GM23338 (cell line): ENCODE measurements at regions not wholly inside any gene's neighbourhood (a gene's known extent, or its start where the extent isn't known, plus 50 kb on each side); places are given as distances from the start of the nearest gene placed in this dataset.

Experiments used
- CREB1 ChIP-seq: fragments of 250-450 bp; sonication (Bioruptor Pico); IDR thresholded peaks from 2 replicates; pipeline ENCODE4 v1.5.0; 2020; ENCODE audit warnings: low read depth, mild to moderate bottlenecking, moderate library complexity
- EZH2 ChIP-seq: fragments of 200-600 bp; sonication (generic); IDR thresholded peaks from one replicate; pipeline ENCODE4 v1.8.0; 2017; ENCODE audit warnings: antibody characterized with exemption, mild to moderate bottlenecking, low read depth; ENCODE audit not compliant: unreplicated experiment
- EZH2phosphoT487 ChIP-seq: fragments of 200-600 bp; sonication (generic); IDR thresholded peaks from one replicate; pipeline ENCODE4 v1.8.1; 2018; ENCODE audit warnings: antibody characterized with exemption; ENCODE audit not compliant: unreplicated experiment
- JUNB ChIP-seq: IDR thresholded peaks from one replicate; pipeline ENCODE4 v1.6.1; 2016; ENCODE audit warnings: antibody characterized with exemption; ENCODE audit not compliant: unreplicated experiment
- NANOG ChIP-seq: IDR thresholded peaks from 2 replicates; pipeline ENCODE4 v1.6.1; 2016; ENCODE audit warnings: antibody characterized with exemption, borderline replicate concordance
- POLR2AphosphoS5 ChIP-seq: IDR thresholded peaks from 2 replicates; pipeline ENCODE4 v1.6.1; 2016; ENCODE audit warnings: antibody characterized with exemption, low read depth
- STAT1 ChIP-seq: IDR thresholded peaks from one replicate; pipeline ENCODE4 v1.6.1; 2016; ENCODE audit warnings: antibody characterized with exemption; ENCODE audit not compliant: unreplicated experiment
- ZNF114 ChIP-seq: fragments of 250-450 bp; sonication (Bioruptor Pico); IDR thresholded peaks from 2 replicates; pipeline ENCODE4 v1.5.0; 2020; ENCODE audit warnings: mild to moderate bottlenecking, moderate library complexity
- ZNF331 ChIP-seq: fragments of 250-450 bp; sonication (Bioruptor Pico); IDR thresholded peaks from 2 replicates; pipeline ENCODE4 v1.5.0; 2020; ENCODE audit warnings: low read depth, mild to moderate bottlenecking, moderate library complexity
- TF ChIP-seq, protein P1 (sequence below), 2 experiments: fragments of 200-600 bp in 1 of 2; sonication (generic) in 1 of 2; conservative IDR thresholded peaks; 2 replicates each; pipeline versions ENCODE4 v1.5.1 to v1.6.1; 2016 to 2017; ENCODE audit warnings: antibody characterized with exemption in 2 of 2, low read depth in 2 of 2, mild to moderate bottlenecking in 2 of 2, moderate library complexity in 1 of 2
- TF ChIP-seq, protein P2 (sequence below): IDR thresholded peaks from one replicate; pipeline ENCODE4 v1.6.1; 2018; ENCODE audit warnings: antibody characterized with exemption; ENCODE audit not compliant: unreplicated experiment
- TF ChIP-seq, protein P3 (sequence below): IDR thresholded peaks from 2 replicates; pipeline ENCODE4 v1.6.1; 2016; ENCODE audit warnings: antibody characterized with exemption
- TF ChIP-seq, protein P4 (sequence below): fragments of 250-450 bp; sonication (Bioruptor Pico); IDR thresholded peaks from 2 replicates; pipeline ENCODE4 v1.5.0; 2020; ENCODE audit warnings: mild to moderate bottlenecking, moderate library complexity

DNA sequence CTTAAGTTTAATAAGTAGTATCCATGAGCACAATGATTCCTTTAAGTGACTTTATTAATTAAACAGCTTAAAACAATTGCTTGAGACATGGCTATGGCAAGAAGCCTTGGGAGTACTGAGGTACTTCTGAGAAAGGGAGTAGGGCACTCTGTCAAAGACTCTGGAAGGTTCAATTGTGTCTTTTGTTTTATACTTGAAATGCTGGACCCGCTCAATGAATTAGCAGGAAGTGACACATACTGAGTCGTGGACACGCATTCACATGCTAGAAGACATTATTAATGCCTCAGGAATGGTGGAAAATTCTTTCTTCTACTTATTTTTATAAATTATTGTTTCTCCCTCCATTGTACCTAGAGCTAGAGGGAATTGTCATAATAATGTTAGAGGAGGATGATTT is 347.3 kb upstream of the ZNF608 start:
- TF ChIP-seq POLR2AphosphoS5 (no peak), STAT1 (no peak), JUNB (no peak), EZH2phosphoT487 (no peak), EZH2 (no peak), ZNF114 (no peak), CREB1 (CRISPR knock-in tag) (no peak), ZNF331 (no peak), NANOG (no peak)
- TF ChIP-seq, protein P1, sequence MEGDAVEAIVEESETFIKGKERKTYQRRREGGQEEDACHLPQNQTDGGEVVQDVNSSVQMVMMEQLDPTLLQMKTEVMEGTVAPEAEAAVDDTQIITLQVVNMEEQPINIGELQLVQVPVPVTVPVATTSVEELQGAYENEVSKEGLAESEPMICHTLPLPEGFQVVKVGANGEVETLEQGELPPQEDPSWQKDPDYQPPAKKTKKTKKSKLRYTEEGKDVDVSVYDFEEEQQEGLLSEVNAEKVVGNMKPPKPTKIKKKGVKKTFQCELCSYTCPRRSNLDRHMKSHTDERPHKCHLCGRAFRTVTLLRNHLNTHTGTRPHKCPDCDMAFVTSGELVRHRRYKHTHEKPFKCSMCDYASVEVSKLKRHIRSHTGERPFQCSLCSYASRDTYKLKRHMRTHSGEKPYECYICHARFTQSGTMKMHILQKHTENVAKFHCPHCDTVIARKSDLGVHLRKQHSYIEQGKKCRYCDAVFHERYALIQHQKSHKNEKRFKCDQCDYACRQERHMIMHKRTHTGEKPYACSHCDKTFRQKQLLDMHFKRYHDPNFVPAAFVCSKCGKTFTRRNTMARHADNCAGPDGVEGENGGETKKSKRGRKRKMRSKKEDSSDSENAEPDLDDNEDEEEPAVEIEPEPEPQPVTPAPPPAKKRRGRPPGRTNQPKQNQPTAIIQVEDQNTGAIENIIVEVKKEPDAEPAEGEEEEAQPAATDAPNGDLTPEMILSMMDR (conservative IDR thresholded peaks at IDR 0.05; ENCODE audit: low read depth in 2 of 2) = no peak
- TF ChIP-seq, protein P2, sequence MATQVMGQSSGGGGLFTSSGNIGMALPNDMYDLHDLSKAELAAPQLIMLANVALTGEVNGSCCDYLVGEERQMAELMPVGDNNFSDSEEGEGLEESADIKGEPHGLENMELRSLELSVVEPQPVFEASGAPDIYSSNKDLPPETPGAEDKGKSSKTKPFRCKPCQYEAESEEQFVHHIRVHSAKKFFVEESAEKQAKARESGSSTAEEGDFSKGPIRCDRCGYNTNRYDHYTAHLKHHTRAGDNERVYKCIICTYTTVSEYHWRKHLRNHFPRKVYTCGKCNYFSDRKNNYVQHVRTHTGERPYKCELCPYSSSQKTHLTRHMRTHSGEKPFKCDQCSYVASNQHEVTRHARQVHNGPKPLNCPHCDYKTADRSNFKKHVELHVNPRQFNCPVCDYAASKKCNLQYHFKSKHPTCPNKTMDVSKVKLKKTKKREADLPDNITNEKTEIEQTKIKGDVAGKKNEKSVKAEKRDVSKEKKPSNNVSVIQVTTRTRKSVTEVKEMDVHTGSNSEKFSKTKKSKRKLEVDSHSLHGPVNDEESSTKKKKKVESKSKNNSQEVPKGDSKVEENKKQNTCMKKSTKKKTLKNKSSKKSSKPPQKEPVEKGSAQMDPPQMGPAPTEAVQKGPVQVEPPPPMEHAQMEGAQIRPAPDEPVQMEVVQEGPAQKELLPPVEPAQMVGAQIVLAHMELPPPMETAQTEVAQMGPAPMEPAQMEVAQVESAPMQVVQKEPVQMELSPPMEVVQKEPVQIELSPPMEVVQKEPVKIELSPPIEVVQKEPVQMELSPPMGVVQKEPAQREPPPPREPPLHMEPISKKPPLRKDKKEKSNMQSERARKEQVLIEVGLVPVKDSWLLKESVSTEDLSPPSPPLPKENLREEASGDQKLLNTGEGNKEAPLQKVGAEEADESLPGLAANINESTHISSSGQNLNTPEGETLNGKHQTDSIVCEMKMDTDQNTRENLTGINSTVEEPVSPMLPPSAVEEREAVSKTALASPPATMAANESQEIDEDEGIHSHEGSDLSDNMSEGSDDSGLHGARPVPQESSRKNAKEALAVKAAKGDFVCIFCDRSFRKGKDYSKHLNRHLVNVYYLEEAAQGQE = no peak
- TF ChIP-seq, protein P3, sequence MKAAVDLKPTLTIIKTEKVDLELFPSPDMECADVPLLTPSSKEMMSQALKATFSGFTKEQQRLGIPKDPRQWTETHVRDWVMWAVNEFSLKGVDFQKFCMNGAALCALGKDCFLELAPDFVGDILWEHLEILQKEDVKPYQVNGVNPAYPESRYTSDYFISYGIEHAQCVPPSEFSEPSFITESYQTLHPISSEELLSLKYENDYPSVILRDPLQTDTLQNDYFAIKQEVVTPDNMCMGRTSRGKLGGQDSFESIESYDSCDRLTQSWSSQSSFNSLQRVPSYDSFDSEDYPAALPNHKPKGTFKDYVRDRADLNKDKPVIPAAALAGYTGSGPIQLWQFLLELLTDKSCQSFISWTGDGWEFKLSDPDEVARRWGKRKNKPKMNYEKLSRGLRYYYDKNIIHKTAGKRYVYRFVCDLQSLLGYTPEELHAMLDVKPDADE = no peak
- TF ChIP-seq, protein P4, sequence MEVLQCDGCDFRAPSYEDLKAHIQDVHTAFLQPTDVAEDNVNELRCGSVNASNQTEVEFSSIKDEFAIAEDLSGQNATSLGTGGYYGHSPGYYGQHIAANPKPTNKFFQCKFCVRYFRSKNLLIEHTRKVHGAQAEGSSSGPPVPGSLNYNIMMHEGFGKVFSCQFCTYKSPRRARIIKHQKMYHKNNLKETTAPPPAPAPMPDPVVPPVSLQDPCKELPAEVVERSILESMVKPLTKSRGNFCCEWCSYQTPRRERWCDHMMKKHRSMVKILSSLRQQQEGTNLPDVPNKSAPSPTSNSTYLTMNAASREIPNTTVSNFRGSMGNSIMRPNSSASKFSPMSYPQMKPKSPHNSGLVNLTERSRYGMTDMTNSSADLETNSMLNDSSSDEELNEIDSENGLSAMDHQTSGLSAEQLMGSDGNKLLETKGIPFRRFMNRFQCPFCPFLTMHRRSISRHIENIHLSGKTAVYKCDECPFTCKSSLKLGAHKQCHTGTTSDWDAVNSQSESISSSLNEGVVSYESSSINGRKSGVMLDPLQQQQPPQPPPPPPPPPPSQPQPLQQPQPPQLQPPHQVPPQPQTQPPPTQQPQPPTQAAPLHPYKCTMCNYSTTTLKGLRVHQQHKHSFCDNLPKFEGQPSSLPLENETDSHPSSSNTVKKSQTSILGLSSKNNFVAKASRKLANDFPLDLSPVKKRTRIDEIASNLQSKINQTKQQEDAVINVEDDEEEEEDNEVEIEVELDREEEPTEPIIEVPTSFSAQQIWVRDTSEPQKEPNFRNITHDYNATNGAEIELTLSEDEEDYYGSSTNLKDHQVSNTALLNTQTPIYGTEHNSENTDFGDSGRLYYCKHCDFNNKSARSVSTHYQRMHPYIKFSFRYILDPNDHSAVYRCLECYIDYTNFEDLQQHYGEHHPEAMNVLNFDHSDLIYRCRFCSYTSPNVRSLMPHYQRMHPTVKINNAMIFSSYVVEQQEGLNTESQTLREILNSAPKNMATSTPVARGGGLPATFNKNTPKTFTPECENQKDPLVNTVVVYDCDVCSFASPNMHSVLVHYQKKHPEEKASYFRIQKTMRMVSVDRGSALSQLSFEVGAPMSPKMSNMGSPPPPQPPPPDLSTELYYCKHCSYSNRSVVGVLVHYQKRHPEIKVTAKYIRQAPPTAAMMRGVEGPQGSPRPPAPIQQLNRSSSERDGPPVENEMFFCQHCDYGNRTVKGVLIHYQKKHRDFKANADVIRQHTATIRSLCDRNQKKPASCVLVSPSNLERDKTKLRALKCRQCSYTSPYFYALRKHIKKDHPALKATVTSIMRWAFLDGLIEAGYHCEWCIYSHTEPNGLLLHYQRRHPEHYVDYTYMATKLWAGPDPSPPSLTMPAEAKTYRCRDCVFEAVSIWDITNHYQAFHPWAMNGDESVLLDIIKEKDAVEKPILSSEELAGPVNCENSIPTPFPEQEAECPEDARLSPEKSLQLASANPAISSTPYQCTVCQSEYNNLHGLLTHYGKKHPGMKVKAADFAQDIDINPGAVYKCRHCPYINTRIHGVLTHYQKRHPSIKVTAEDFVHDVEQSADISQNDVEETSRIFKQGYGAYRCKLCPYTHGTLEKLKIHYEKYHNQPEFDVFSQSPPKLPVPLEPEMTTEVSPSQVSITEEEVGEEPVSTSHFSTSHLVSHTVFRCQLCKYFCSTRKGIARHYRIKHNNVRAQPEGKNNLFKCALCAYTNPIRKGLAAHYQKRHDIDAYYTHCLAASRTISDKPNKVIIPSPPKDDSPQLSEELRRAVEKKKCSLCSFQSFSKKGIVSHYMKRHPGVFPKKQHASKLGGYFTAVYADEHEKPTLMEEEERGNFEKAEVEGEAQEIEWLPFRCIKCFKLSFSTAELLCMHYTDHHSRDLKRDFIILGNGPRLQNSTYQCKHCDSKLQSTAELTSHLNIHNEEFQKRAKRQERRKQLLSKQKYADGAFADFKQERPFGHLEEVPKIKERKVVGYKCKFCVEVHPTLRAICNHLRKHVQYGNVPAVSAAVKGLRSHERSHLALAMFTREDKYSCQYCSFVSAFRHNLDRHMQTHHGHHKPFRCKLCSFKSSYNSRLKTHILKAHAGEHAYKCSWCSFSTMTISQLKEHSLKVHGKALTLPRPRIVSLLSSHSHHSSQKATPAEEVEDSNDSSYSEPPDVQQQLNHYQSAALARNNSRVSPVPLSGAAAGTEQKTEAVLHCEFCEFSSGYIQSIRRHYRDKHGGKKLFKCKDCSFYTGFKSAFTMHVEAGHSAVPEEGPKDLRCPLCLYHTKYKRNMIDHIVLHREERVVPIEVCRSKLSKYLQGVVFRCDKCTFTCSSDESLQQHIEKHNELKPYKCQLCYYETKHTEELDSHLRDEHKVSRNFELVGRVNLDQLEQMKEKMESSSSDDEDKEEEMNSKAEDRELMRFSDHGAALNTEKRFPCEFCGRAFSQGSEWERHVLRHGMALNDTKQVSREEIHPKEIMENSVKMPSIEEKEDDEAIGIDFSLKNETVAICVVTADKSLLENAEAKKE = no peak
